ENCODE measurements at regions not wholly inside any gene's neighbourhood (a gene's known extent, or its start where the extent isn't known, plus 50 kb on each side); places are given as distances from the start of the nearest gene placed in this dataset.
A peak's percentile ranks its signal among the peaks of the same experiment; 100 is the strongest.

GRCh38 chr3:69547461-69547880 lies 161.6 kb upstream of the FRMD4B start:
- 93% methylated on average over 3 of the region's 6 CpGs for WGBS (ENCODE audit: insufficient coverage)
- Mint-ChIP-seq H3K36me3 (no peaks in the 10 kb centered on the region), H3K27me3 (ENCODE audit: low read depth in 3 of 3) (peaks cover 0 to 4% (median 4%) of the 10 kb centered on the region in 3 donors), H3K9me3 (no peaks in the 10 kb centered on the region), H3K4me3 (no peak overlapping the region), H3K4me1 (peaks cover 14% of the 10 kb centered on the region), H3K27ac (no peak overlapping the region)
- intact Hi-C loops (cut with micrococcal nuclease), result no loop called here
- H2AFZ ChIP-seq (ENCODE audit: insufficient read depth, low read depth, low read length, poor library complexity, severe bottlenecking), result no peak overlapping the region
- no peaks in the 10 kb centered on the region for H3K9me3 ChIP-seq (replicated peaks in 1 of 2; ENCODE audit: control insufficient read depth in 1 of 2, insufficient read depth in 1 of 2, low read length in 2 of 2)
- no peak overlapping the region for H3K4me2 ChIP-seq (replicated peaks; ENCODE audit: extremely low read depth, low read length, poor library complexity, severe bottlenecking)
- no peaks in the 10 kb centered on the region for H3K36me3 ChIP-seq (replicated peaks in 1 of 2; ENCODE audit: control insufficient read depth in 1 of 2, insufficient read depth in 2 of 2, low read length in 2 of 2)
- H3K27me3 ChIP-seq (ENCODE audit: control insufficient read depth in 2 of 2, insufficient read depth in 2 of 2, low read length in 2 of 2), result no peaks in the 10 kb centered on the region
- TF ChIP-seq, protein P1, sequence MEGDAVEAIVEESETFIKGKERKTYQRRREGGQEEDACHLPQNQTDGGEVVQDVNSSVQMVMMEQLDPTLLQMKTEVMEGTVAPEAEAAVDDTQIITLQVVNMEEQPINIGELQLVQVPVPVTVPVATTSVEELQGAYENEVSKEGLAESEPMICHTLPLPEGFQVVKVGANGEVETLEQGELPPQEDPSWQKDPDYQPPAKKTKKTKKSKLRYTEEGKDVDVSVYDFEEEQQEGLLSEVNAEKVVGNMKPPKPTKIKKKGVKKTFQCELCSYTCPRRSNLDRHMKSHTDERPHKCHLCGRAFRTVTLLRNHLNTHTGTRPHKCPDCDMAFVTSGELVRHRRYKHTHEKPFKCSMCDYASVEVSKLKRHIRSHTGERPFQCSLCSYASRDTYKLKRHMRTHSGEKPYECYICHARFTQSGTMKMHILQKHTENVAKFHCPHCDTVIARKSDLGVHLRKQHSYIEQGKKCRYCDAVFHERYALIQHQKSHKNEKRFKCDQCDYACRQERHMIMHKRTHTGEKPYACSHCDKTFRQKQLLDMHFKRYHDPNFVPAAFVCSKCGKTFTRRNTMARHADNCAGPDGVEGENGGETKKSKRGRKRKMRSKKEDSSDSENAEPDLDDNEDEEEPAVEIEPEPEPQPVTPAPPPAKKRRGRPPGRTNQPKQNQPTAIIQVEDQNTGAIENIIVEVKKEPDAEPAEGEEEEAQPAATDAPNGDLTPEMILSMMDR (IDR thresholded peaks at IDR 0.05), result no peak
- H4K20me1 ChIP-seq (ENCODE audit: insufficient read depth, low read length), result no peaks in the 10 kb centered on the region
- no peaks in the 10 kb centered on the region for H3K79me2 ChIP-seq (ENCODE audit: insufficient read depth, low read length)
- H3K4me1 ChIP-seq (ENCODE audit: control insufficient read depth in 1 of 2, insufficient read depth in 2 of 2, low read length in 2 of 2), result peaks cover 12 to 15% of the 10 kb centered on the region in 2 donors
- no peak overlapping the region for H3K9ac ChIP-seq (ENCODE audit: insufficient read depth, low read length, poor library complexity, severe bottlenecking)
- no peak for DNase-seq
- H3K27ac ChIP-seq (ENCODE audit: low read depth in 1 of 2, low read length in 2 of 2), result no peak overlapping the region
- H3K4me3 ChIP-seq (replicated peaks in 1 of 3; ENCODE audit: low read depth in 2 of 3, low read length in 3 of 3), result no peak overlapping the region

- Histone ChIP-seq H3K9ac (ENCODE audit: insufficient read depth, low read length, poor library complexity, severe bottlenecking) (peak overlapping the region; percentile 72), H3K9me3 (replicated peaks in 1 of 2; ENCODE audit: control insufficient read depth in 1 of 2, insufficient read depth in 1 of 2, low read length in 2 of 2) (no peaks in the 10 kb centered on the region), H2AFZ (ENCODE audit: insufficient read depth, low read depth, low read length, poor library complexity, severe bottlenecking) (peak overlapping the region; percentile 98), H3K4me2 (replicated peaks; ENCODE audit: extremely low read depth, low read length, poor library complexity, severe bottlenecking) (peak overlapping the region; percentile 99), H4K20me1 (ENCODE audit: insufficient read depth, low read length) (peaks cover under 1% of the 10 kb centered on the region), H3K79me2 (ENCODE audit: insufficient read depth, low read length) (peaks cover 11% of the 10 kb centered on the region), H3K4me3 (replicated peaks in 1 of 3; ENCODE audit: low read depth in 2 of 3, low read length in 3 of 3) (peak overlapping the region; percentile 52 to 92 (median 55)), H3K4me1 (ENCODE audit: control insufficient read depth in 1 of 2, insufficient read depth in 2 of 2, low read length in 2 of 2) (peaks cover 21 to 30% of the 10 kb centered on the region in 2 donors), H3K27me3 (ENCODE audit: control insufficient read depth in 2 of 2, insufficient read depth in 2 of 2, low read length in 2 of 2) (no peaks in the 10 kb centered on the region), H3K36me3 (replicated peaks in 1 of 2; ENCODE audit: control insufficient read depth in 1 of 2, insufficient read depth in 2 of 2, low read length in 2 of 2) (no peaks in the 10 kb centered on the region), H3K27ac (ENCODE audit: low read depth in 1 of 2, low read length in 2 of 2) (no peak overlapping the region)
- TF ChIP-seq, protein P1 (IDR thresholded peaks at IDR 0.05), result no peak
- Mint-ChIP-seq H3K4me1 (peaks cover 35% of the 10 kb centered on the region), H3K4me3 (peak overlapping the region; percentile 99 to 100), H3K36me3 (peaks cover 0 to 2% of the 10 kb centered on the region in 2 donors), H3K27ac (peak overlapping the region in 2 of 7 donors; percentile 6 to 39), H3K9me3 (peaks cover 0 to 1% (median 0%) of the 10 kb centered on the region in 7 donors), H3K27me3 (ENCODE audit: low read depth in 3 of 3) (peaks cover 7 to 9% (median 9%) of the 10 kb centered on the region in 3 donors)
- no peak for DNase-seq
- WGBS (ENCODE audit: insufficient coverage), result 5% methylated on average over 8 of the region's 19 CpGs
- intact Hi-C loops (cut with micrococcal nuclease), result no loop called here
Observed at GRCh38 chr3:69542805-69543429, 157.0 kb upstream of the FRMD4B start.

Measured in CD14-positive monocyte (primary cell).